ENCODE measurements at regions not wholly inside any gene's neighbourhood (a gene's known extent, or its start where the extent isn't known, plus 50 kb on each side); places are given as distances from the start of the nearest gene placed in this dataset.
"Not testable (repeated sequence)": the region's sequence is repeated elsewhere in the genome, so short reads cannot be mapped to it uniquely, and the experiment has no call there.

DNA sequence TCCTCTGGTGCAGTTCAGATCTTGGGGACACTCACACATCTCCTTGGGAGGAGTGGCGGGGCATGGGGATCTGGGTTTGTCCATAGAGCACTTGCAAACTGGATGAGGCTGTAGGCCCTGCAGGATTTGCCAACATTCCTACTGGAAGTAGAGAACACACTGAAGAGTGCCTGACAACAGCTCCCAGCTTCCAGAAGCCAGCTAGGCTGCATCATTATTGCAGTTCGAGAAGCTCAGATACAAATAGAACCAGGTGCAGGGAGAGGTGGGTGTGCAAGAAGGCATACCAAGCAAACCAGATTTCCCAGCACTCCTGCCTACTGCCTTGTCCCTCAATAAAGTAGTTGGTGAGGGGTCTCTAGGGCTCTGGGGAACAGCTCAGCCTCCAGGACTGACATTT is 52.5 kb downstream of the RHOB start:
- Histone ChIP-seq H3K4me1 (ENCODE audit: insufficient read depth, low read length) (peaks cover 29% of the 10 kb centered on the region), H3F3A (ENCODE audit: low read length, unreplicated experiment) (no peaks in the 10 kb centered on the region), H3K36me3 (ENCODE audit: low read depth, low read length) (no peaks in the 10 kb centered on the region), H4K20me1 (ENCODE audit: low read length) (no peaks in the 10 kb centered on the region), H3K4me2 (ENCODE audit: low read length) (no peak overlapping the region), H3K79me2 (ENCODE audit: low read length) (no peaks in the 10 kb centered on the region), H3K4me3 (ENCODE audit: low read length) (no peak overlapping the region), H2AFZ (ENCODE audit: low read length) (no peak overlapping the region), H3K9ac (ENCODE audit: low read length) (no peak overlapping the region), H3K27me3 (ENCODE audit: low read length) (no peaks in the 10 kb centered on the region), H3K9me2 (replicated peaks; ENCODE audit: low read length) (no peaks in the 10 kb centered on the region), H3K27ac (ENCODE audit: low read length) (no peak overlapping the region), H3K9me3 (ENCODE audit: low read length) (no peaks in the 10 kb centered on the region)
- intact Hi-C loops (cut with micrococcal nuclease) = no loop called here
- no TSS peak for BruUV-seq (replicated peaks)
- no peak for DNase-seq
- no peak for ATAC-seq
- TF ChIP-seq EZH2phosphoT487 (IDR thresholded peaks at IDR 0.05; ENCODE audit: borderline replicate concordance, low read length) (no peak), EZH2 (IDR thresholded peaks at IDR 0.05; ENCODE audit: low read length, unreplicated experiment) (no peak)
- TF ChIP-seq, protein P1, sequence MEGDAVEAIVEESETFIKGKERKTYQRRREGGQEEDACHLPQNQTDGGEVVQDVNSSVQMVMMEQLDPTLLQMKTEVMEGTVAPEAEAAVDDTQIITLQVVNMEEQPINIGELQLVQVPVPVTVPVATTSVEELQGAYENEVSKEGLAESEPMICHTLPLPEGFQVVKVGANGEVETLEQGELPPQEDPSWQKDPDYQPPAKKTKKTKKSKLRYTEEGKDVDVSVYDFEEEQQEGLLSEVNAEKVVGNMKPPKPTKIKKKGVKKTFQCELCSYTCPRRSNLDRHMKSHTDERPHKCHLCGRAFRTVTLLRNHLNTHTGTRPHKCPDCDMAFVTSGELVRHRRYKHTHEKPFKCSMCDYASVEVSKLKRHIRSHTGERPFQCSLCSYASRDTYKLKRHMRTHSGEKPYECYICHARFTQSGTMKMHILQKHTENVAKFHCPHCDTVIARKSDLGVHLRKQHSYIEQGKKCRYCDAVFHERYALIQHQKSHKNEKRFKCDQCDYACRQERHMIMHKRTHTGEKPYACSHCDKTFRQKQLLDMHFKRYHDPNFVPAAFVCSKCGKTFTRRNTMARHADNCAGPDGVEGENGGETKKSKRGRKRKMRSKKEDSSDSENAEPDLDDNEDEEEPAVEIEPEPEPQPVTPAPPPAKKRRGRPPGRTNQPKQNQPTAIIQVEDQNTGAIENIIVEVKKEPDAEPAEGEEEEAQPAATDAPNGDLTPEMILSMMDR (conservative IDR thresholded peaks at IDR 0.05; ENCODE audit: low read depth, low read length) = no peak
- ChIA-PET POLR2A (ENCODE audit: unreplicated experiment) (no interaction called here), CTCF (no interaction called here)

DNA sequence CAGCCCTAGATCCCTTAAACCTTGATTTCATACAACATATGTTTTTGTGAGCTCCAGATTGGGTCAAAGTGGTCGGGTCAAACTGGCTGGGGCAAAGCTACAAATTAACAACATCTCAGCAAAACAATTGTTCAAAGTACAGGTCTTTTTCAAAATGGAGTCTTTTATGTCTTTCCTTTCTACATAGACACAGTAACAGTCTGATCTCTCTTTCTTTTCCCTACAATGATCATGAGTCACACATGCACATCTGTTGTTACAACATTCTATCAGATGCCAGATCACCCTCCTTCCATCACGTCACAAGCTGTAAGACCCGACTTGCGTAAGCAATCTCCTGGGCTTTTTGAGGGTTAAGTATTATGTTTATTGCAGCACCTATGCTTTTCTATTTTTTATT is 55.1 kb downstream of the RHOB start:
- H3K9ac ChIP-seq (ENCODE audit: low read length) = no peak overlapping the region
- H3K79me2 ChIP-seq (ENCODE audit: low read length) = no peaks in the 10 kb centered on the region
- no peak overlapping the region for H2AFZ ChIP-seq (ENCODE audit: low read length)
- intact Hi-C loops (cut with micrococcal nuclease) = no loop called here
- CTCF ChIA-PET = interaction anchor here (0.6 kb wide), 1 partner anchor 90 kb away, joined by 3 read pairs; no protein-coding TSS in a partner anchor
- no peaks in the 10 kb centered on the region for H3K36me3 ChIP-seq (ENCODE audit: low read depth, low read length)
- no peak overlapping the region for H3K4me2 ChIP-seq (ENCODE audit: low read length)
- TF ChIP-seq EZH2phosphoT487 (IDR thresholded peaks at IDR 0.05; ENCODE audit: borderline replicate concordance, low read length) = no peak
- TF ChIP-seq EZH2 (IDR thresholded peaks at IDR 0.05; ENCODE audit: low read length, unreplicated experiment) = no peak
- no peaks in the 10 kb centered on the region for H3K27me3 ChIP-seq (ENCODE audit: low read length)
- no peaks in the 10 kb centered on the region for H4K20me1 ChIP-seq (ENCODE audit: low read length)
- H3F3A ChIP-seq (ENCODE audit: low read length, unreplicated experiment) = no peaks in the 10 kb centered on the region
- no peak overlapping the region for H3K27ac ChIP-seq (ENCODE audit: low read length)
- no peak overlapping the region for H3K4me3 ChIP-seq (ENCODE audit: low read length)
- H3K9me2 ChIP-seq (replicated peaks; ENCODE audit: low read length) = no peaks in the 10 kb centered on the region
- ATAC-seq (no peak), DNase-seq (peak; percentile 31)
- POLR2A ChIA-PET (ENCODE audit: unreplicated experiment) = no interaction called here
- peaks cover 12% of the 10 kb centered on the region for H3K4me1 ChIP-seq (ENCODE audit: insufficient read depth, low read length)
- BruUV-seq (replicated peaks) = no TSS peak
- H3K9me3 ChIP-seq (ENCODE audit: low read length) = no peaks in the 10 kb centered on the region

DNA sequence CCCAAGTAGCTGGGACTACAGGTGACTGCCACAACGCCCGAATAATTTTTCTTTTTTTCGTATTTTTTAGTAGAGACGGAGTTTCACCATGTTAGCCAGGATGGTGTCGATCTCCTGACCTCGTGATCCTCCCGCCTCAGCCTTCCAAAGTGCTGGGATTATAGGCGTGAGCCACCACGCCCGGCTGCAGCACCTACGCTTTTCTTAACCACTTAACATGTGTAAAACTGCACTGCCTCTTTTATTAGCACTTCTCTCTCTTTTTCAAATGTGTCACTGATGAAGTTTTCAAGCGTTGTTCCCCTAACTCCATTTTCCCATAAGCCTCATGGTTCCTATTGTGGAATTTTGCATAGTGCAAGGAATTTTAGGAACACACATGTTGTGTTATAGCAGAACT is 55.6 kb downstream of the RHOB start:
- H3K36me3 ChIP-seq (ENCODE audit: low read depth, low read length); intact Hi-C loops (cut with micrococcal nuclease); H3K9me2 ChIP-seq (replicated peaks; ENCODE audit: low read length); H3K27me3 ChIP-seq (ENCODE audit: low read length); H3K9me3 ChIP-seq (ENCODE audit: low read length); H3K4me3 ChIP-seq (ENCODE audit: low read length); H3K27ac ChIP-seq (ENCODE audit: low read length); DNase-seq; H4K20me1 ChIP-seq (ENCODE audit: low read length); H3K9ac ChIP-seq (ENCODE audit: low read length); BruUV-seq (replicated peaks); H3K4me1 ChIP-seq (ENCODE audit: insufficient read depth, low read length); H3K4me2 ChIP-seq (ENCODE audit: low read length); ATAC-seq; H3F3A ChIP-seq (ENCODE audit: low read length, unreplicated experiment); H3K79me2 ChIP-seq (ENCODE audit: low read length); H2AFZ ChIP-seq (ENCODE audit: low read length): not testable (repeated sequence)
- ChIA-PET CTCF (interaction anchor here (0.6 kb wide), 1 partner anchor 91 kb away, joined by 3 read pairs; no protein-coding TSS in a partner anchor), POLR2A (ENCODE audit: unreplicated experiment) (interaction anchor here (0.6 kb wide), 1 partner anchor 97 kb away, joined by 3 read pairs; no protein-coding TSS in a partner anchor)

DNA sequence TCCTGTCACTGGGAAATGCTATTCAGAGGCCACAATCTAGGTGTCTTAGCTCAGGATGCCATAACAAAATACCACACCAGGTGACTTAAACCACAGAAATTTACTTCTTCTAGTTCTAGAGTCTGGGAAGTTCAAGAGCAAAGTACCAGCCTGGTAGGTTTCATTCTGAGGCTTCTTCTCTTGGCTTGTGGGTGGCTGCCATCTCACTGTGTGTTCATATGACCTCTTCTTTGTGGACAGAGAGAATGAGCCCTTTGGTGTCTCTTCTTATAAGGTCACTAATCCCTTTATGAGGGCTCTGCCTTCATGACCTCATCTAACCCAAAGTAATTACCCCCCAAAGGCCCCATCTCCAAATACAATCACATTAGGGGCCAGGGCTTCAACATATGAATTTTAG is 57.3 kb downstream of the RHOB start:
- Histone ChIP-seq H3K9me3 (ENCODE audit: low read length) (no peaks in the 10 kb centered on the region), H3K9ac (ENCODE audit: low read length) (no peak overlapping the region), H3K27me3 (ENCODE audit: low read length) (no peaks in the 10 kb centered on the region), H3F3A (ENCODE audit: low read length, unreplicated experiment) (no peaks in the 10 kb centered on the region), H3K4me3 (ENCODE audit: low read length) (no peak overlapping the region), H3K36me3 (ENCODE audit: low read depth, low read length) (no peaks in the 10 kb centered on the region), H3K79me2 (ENCODE audit: low read length) (no peaks in the 10 kb centered on the region), H2AFZ (ENCODE audit: low read length) (no peak overlapping the region), H3K9me2 (replicated peaks; ENCODE audit: low read length) (no peaks in the 10 kb centered on the region), H3K27ac (ENCODE audit: low read length) (no peak overlapping the region), H3K4me1 (ENCODE audit: insufficient read depth, low read length) (peaks cover 10% of the 10 kb centered on the region), H3K4me2 (ENCODE audit: low read length) (no peak overlapping the region), H4K20me1 (ENCODE audit: low read length) (no peaks in the 10 kb centered on the region)
- CTCF ChIA-PET = no interaction called here
- POLR2A ChIA-PET (ENCODE audit: unreplicated experiment) = no interaction called here
- BruUV-seq (replicated peaks) = no TSS peak
- ATAC-seq (no peak), DNase-seq (no peak)
- intact Hi-C loops (cut with micrococcal nuclease) = no loop called here
- TF ChIP-seq, protein P1 (conservative IDR thresholded peaks at IDR 0.05; ENCODE audit: low read depth, low read length) = no peak
- TF ChIP-seq EZH2phosphoT487 (IDR thresholded peaks at IDR 0.05; ENCODE audit: borderline replicate concordance, low read length) (no peak), EZH2 (IDR thresholded peaks at IDR 0.05; ENCODE audit: low read length, unreplicated experiment) (no peak)

All from PC-3 (cell line).